ENCODE measurements at regions not wholly inside any gene's neighbourhood (a gene's known extent, or its start where the extent isn't known, plus 50 kb on each side); places are given as distances from the start of the nearest gene placed in this dataset.

DNA sequence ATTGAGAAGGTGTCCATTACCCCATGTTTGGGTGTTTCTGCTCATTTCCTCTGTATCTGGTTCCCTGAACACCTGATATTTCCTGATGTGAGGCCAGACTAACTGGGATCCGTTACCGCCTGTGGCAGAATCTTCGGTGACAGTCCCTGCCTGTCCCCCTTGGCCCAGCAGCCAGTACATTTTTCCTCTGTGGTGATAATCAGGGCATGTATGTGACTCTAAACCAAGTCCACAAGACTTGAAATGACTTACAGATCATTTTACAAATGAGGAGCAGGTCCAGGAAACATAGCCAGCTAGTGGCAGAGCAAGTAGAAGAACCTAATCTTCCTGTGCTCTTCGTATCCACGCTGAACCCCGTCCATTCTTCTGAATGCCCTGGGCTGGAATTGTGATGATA lies 143.5 kb upstream of the IPO9 start:
- Histone ChIP-seq H3K9ac (ENCODE audit: low read length) (peak overlapping the region; percentile 15), H3K36me3 (ENCODE audit: control insufficient read depth, insufficient read depth, low read length) (no peaks in the 10 kb centered on the region), H3K79me1 (ENCODE audit: low read length) (no peaks in the 10 kb centered on the region), H3K23ac (ENCODE audit: low read length) (no peak overlapping the region), H2AK5ac (ENCODE audit: low read length) (peak overlapping the region; percentile 18), H2BK15ac (replicated peaks; ENCODE audit: low read depth) (no peak overlapping the region), H2BK120ac (ENCODE audit: low read depth, low read length) (no peak overlapping the region), H4K8ac (ENCODE audit: low read depth, low read length) (no peak overlapping the region), H3K4ac (ENCODE audit: low read depth, low read length) (no peak overlapping the region), H3K4me3 (ENCODE audit: low read length) (no peak overlapping the region), H2BK5ac (ENCODE audit: low read length) (no peak overlapping the region), H3K27ac (ENCODE audit: low read depth, low read length) (peak overlapping the region; percentile 25), H3K56ac (ENCODE audit: low read length) (peak overlapping the region; percentile 49), H4K5ac (ENCODE audit: low read length) (no peak overlapping the region), H3K18ac (ENCODE audit: low read length) (no peak overlapping the region), H3K4me2 (ENCODE audit: low read length) (no peak overlapping the region), H3K79me2 (ENCODE audit: control insufficient read depth, insufficient read depth, low read length) (no peaks in the 10 kb centered on the region), H3K4me1 (ENCODE audit: control insufficient read depth, low read depth, low read length) (peaks cover 25% of the 10 kb centered on the region), H3K27me3 (ENCODE audit: insufficient read depth, low read length, poor library complexity) (no peaks in the 10 kb centered on the region)
- no peak for DNase-seq
- no CpG with 5 or more reads among the region's 6 CpGs for WGBS (ENCODE audit: extremely low coverage, insufficient coverage, low lambda C conversion rate)

DNA sequence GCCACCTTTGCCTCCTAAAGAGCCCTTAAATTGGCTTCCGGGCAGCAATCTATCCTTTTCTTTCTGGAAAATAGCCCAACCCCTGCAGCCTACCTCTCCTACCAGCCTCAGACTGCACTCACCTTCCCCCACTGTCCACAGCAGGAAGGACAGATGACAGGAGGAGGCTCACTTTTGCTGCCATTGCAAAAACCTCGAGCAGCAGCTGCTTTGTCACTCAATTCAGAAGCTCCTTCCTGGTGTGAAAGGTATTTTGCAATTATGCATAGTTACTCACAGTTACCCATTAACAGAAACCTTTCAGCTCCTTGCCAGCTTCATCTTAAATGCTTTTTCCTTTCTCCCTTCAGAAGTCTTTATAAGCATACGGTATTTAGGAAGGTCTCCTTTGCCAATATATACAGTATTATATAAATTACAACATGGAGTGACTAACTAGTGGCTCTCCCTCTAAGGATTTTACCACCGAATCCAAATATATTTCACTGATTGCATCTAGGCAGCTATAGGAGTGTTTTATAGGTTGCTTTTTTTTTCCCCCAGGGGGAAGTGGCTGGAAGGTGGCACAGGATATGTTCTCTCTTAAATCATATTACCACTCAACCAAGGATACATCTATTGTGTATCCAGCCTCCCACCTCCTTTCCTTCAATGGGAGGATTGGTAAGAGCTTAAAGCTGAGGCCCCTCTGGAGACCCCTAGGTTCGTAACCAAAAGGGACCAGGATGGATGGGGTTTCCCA lies 142.1 kb upstream of the IPO9 start:
- H2BK120ac ChIP-seq (ENCODE audit: low read depth, low read length) = peak overlapping the region; percentile 46
- no peak overlapping the region for H2BK5ac ChIP-seq (ENCODE audit: low read length)
- no peaks in the 10 kb centered on the region for H3K79me1 ChIP-seq (ENCODE audit: low read length)
- DNase-seq = peak; percentile 85
- no peak overlapping the region for H3K4me3 ChIP-seq (ENCODE audit: low read length)
- H2BK15ac ChIP-seq (replicated peaks; ENCODE audit: low read depth) = no peak overlapping the region
- no peak overlapping the region for H3K4ac ChIP-seq (ENCODE audit: low read depth, low read length)
- no peaks in the 10 kb centered on the region for H3K79me2 ChIP-seq (ENCODE audit: control insufficient read depth, insufficient read depth, low read length)
- no peak overlapping the region for H3K4me2 ChIP-seq (ENCODE audit: low read length)
- H3K36me3 ChIP-seq (ENCODE audit: control insufficient read depth, insufficient read depth, low read length) = no peaks in the 10 kb centered on the region
- H3K18ac ChIP-seq (ENCODE audit: low read length) = peak overlapping the region; percentile 29
- no peak overlapping the region for H4K8ac ChIP-seq (ENCODE audit: low read depth, low read length)
- H3K23ac ChIP-seq (ENCODE audit: low read length) = no peak overlapping the region
- H3K27me3 ChIP-seq (ENCODE audit: insufficient read depth, low read length, poor library complexity) = no peaks in the 10 kb centered on the region
- H3K56ac ChIP-seq (ENCODE audit: low read length) = no peak overlapping the region
- no peak overlapping the region for H4K5ac ChIP-seq (ENCODE audit: low read length)
- no peak overlapping the region for H3K9ac ChIP-seq (ENCODE audit: low read length)
- peak overlapping the region; percentile 39 for H3K27ac ChIP-seq (ENCODE audit: low read depth, low read length)
- H2AK5ac ChIP-seq (ENCODE audit: low read length) = no peak overlapping the region
- H3K4me1 ChIP-seq (ENCODE audit: control insufficient read depth, low read depth, low read length) = peaks cover 25% of the 10 kb centered on the region
- no CpG with 5 or more reads among the region's 5 CpGs for whole genome bisulfite sequencing (ENCODE audit: extremely low coverage, insufficient coverage, low lambda C conversion rate)

DNA sequence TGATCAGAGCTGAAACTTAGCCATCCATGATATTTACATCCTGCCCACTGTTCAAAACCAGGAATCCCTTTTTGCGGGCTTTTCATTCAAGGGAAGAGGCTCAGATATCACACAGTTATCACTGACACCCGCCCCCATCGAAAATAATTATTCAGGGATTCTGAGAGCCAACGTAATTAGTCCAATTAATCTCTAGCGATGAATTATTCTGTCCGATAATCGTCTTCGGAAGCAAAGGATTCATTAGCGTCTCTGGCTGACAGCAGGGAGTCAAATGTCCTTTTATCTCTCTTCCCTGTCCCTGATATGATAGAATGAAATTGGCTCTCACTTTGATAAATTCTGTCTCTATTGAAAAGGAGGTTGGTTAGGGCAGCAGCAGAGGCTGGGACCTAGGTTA lies 140.4 kb upstream of the IPO9 start:
- H2AK5ac ChIP-seq (ENCODE audit: low read length) = no peak overlapping the region
- no peak overlapping the region for H3K4me3 ChIP-seq (ENCODE audit: low read length)
- no peak overlapping the region for H2BK5ac ChIP-seq (ENCODE audit: low read length)
- no peak overlapping the region for H2BK120ac ChIP-seq (ENCODE audit: low read depth, low read length)
- H3K56ac ChIP-seq (ENCODE audit: low read length) = no peak overlapping the region
- no peak overlapping the region for H3K4me2 ChIP-seq (ENCODE audit: low read length)
- no peak overlapping the region for H3K27ac ChIP-seq (ENCODE audit: low read depth, low read length)
- H3K27me3 ChIP-seq (ENCODE audit: insufficient read depth, low read length, poor library complexity) = no peaks in the 10 kb centered on the region
- no peak overlapping the region for H3K23ac ChIP-seq (ENCODE audit: low read length)
- H4K8ac ChIP-seq (ENCODE audit: low read depth, low read length) = no peak overlapping the region
- no peak overlapping the region for H2BK15ac ChIP-seq (replicated peaks; ENCODE audit: low read depth)
- H3K4ac ChIP-seq (ENCODE audit: low read depth, low read length) = no peak overlapping the region
- no peak overlapping the region for H4K5ac ChIP-seq (ENCODE audit: low read length)
- H3K79me2 ChIP-seq (ENCODE audit: control insufficient read depth, insufficient read depth, low read length) = no peaks in the 10 kb centered on the region
- no peak for DNase-seq
- H3K9ac ChIP-seq (ENCODE audit: low read length) = no peak overlapping the region
- H3K79me1 ChIP-seq (ENCODE audit: low read length) = no peaks in the 10 kb centered on the region
- peaks cover 28% of the 10 kb centered on the region for H3K4me1 ChIP-seq (ENCODE audit: control insufficient read depth, low read depth, low read length)
- no peaks in the 10 kb centered on the region for H3K36me3 ChIP-seq (ENCODE audit: control insufficient read depth, insufficient read depth, low read length)
- H3K18ac ChIP-seq (ENCODE audit: low read length) = no peak overlapping the region
- WGBS (ENCODE audit: extremely low coverage, insufficient coverage, low lambda C conversion rate) = no CpG with 5 or more reads among the region's 9 CpGs

DNA sequence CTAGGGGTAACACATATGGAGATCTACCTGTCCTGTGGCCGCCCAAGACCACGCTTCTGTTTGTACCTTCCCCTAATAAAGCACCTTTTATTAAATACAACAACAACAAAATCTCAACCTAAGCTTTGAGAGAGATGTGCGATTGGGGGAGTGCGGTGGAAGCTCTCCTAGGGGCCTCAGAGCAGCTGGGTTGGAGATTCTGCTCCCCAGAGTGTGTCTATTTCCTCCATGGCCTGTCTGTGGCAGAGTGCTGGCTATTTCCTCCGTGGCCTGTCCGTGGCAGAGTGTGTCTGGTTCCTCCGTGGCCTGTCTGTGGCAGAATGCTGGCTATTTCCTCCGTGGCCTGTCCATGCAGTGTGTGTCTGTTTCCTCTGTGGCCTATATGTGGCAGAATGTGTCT lies 139.3 kb upstream of the IPO9 start:
- no peaks in the 10 kb centered on the region for H3K36me3 ChIP-seq (ENCODE audit: control insufficient read depth, insufficient read depth, low read length)
- H3K18ac ChIP-seq (ENCODE audit: low read length) = no peak overlapping the region
- H3K79me1 ChIP-seq (ENCODE audit: low read length) = no peaks in the 10 kb centered on the region
- WGBS (ENCODE audit: extremely low coverage, insufficient coverage, low lambda C conversion rate) = no CpG with 5 or more reads among the region's 8 CpGs
- H3K4me1 ChIP-seq (ENCODE audit: control insufficient read depth, low read depth, low read length) = peaks cover 34% of the 10 kb centered on the region
- no peak overlapping the region for H4K5ac ChIP-seq (ENCODE audit: low read length)
- H3K27me3 ChIP-seq (ENCODE audit: insufficient read depth, low read length, poor library complexity) = no peaks in the 10 kb centered on the region
- DNase-seq = no peak
- H3K56ac ChIP-seq (ENCODE audit: low read length) = no peak overlapping the region
- H2AK5ac ChIP-seq (ENCODE audit: low read length) = no peak overlapping the region
- no peak overlapping the region for H3K23ac ChIP-seq (ENCODE audit: low read length)
- no peak overlapping the region for H3K27ac ChIP-seq (ENCODE audit: low read depth, low read length)
- no peak overlapping the region for H2BK120ac ChIP-seq (ENCODE audit: low read depth, low read length)
- no peak overlapping the region for H2BK5ac ChIP-seq (ENCODE audit: low read length)
- H3K79me2 ChIP-seq (ENCODE audit: control insufficient read depth, insufficient read depth, low read length) = no peaks in the 10 kb centered on the region
- no peak overlapping the region for H3K9ac ChIP-seq (ENCODE audit: low read length)
- no peak overlapping the region for H3K4me2 ChIP-seq (ENCODE audit: low read length)
- no peak overlapping the region for H3K4ac ChIP-seq (ENCODE audit: low read depth, low read length)
- H4K8ac ChIP-seq (ENCODE audit: low read depth, low read length) = no peak overlapping the region
- H3K4me3 ChIP-seq (ENCODE audit: low read length) = no peak overlapping the region
- no peak overlapping the region for H2BK15ac ChIP-seq (replicated peaks; ENCODE audit: low read depth)

DNA sequence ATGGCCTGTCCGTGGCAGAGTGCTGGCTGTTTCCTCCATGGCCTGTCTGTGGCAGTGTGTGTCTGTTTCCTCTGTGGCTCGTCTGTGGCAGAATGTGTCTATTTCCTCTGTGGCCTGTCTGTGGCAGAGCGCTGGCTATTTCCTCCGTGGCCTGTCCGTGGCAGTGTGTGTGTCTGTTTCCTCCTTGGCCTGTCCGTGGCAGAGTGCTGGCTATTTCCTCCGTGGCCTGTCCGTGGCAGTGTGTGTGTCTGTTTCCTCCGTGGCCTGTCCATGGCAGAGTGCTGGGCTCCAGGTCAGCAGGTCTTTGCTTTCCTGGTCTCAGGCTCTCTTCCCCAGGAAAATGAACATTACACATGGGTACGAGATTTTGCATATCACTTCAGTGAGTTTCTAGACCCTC lies 138.4 kb upstream of the IPO9 start:
- no peak overlapping the region for H3K4ac ChIP-seq (ENCODE audit: low read depth, low read length)
- H2BK15ac ChIP-seq (replicated peaks; ENCODE audit: low read depth) = no peak overlapping the region
- H3K9ac ChIP-seq (ENCODE audit: low read length) = no peak overlapping the region
- H2BK120ac ChIP-seq (ENCODE audit: low read depth, low read length) = no peak overlapping the region
- no peak overlapping the region for H4K5ac ChIP-seq (ENCODE audit: low read length)
- H3K23ac ChIP-seq (ENCODE audit: low read length) = no peak overlapping the region
- no peak overlapping the region for H2AK5ac ChIP-seq (ENCODE audit: low read length)
- H3K56ac ChIP-seq (ENCODE audit: low read length) = no peak overlapping the region
- H3K27me3 ChIP-seq (ENCODE audit: insufficient read depth, low read length, poor library complexity) = no peaks in the 10 kb centered on the region
- no peaks in the 10 kb centered on the region for H3K79me2 ChIP-seq (ENCODE audit: control insufficient read depth, insufficient read depth, low read length)
- DNase-seq = no peak
- H2BK5ac ChIP-seq (ENCODE audit: low read length) = no peak overlapping the region
- no peak overlapping the region for H3K4me3 ChIP-seq (ENCODE audit: low read length)
- H3K36me3 ChIP-seq (ENCODE audit: control insufficient read depth, insufficient read depth, low read length) = no peaks in the 10 kb centered on the region
- no peak overlapping the region for H3K4me2 ChIP-seq (ENCODE audit: low read length)
- no peak overlapping the region for H3K27ac ChIP-seq (ENCODE audit: low read depth, low read length)
- H3K79me1 ChIP-seq (ENCODE audit: low read length) = no peaks in the 10 kb centered on the region
- H3K4me1 ChIP-seq (ENCODE audit: control insufficient read depth, low read depth, low read length) = peaks cover 32% of the 10 kb centered on the region
- no peak overlapping the region for H3K18ac ChIP-seq (ENCODE audit: low read length)
- no peak overlapping the region for H4K8ac ChIP-seq (ENCODE audit: low read depth, low read length)
- WGBS (ENCODE audit: extremely low coverage, insufficient coverage, low lambda C conversion rate) = no CpG with 5 or more reads among the region's 10 CpGs

Data from mesendoderm (in vitro differentiated cells).